DOHH2 (cell line): ENCODE measurements at regions not wholly inside any gene's neighbourhood (a gene's known extent, or its start where the extent isn't known, plus 50 kb on each side); places are given as distances from the start of the nearest gene placed in this dataset.
"Not testable (repeated sequence)": the region's sequence is repeated elsewhere in the genome, so short reads cannot be mapped to it uniquely, and the experiment has no call there.

ENCODE experiments used
- H3F3A ChIP-seq: fragments of 200-600 bp; sonication (generic), shearing (Covaris generic); 2 replicates; pipeline ENCODE4 v1.6.0; 2016; ENCODE audit warnings: antibody characterized with exemption, mild to moderate bottlenecking; ENCODE audit not compliant: control insufficient read depth, insufficient read depth
- H3K27ac ChIP-seq: fragments of 200-600 bp; sonication (generic); 2 replicates; pipeline ENCODE4 v1.5.1; 2014; ENCODE audit warnings: low read depth, mild to moderate bottlenecking, low read length, moderate library complexity
- H3K27me3 ChIP-seq: fragments of 200-600 bp; sonication (generic); 2 replicates; pipeline ENCODE4 v1.6.1; 2014; ENCODE audit warnings: mild to moderate bottlenecking, low read length, mixed read lengths; ENCODE audit not compliant: control insufficient read depth
- H3K36me3 ChIP-seq: fragments of 200-600 bp; sonication (generic); 2 replicates; pipeline ENCODE4 v1.6.1; 2014; ENCODE audit warnings: mild to moderate bottlenecking, low read length, moderate library complexity, mixed read lengths; ENCODE audit not compliant: control insufficient read depth
- H3K4me1 ChIP-seq: fragments of 200-600 bp; sonication (generic); 2 replicates; pipeline ENCODE4 v1.6.1; 2014; ENCODE audit warnings: mild to moderate bottlenecking, low read length, mixed read lengths; ENCODE audit not compliant: control insufficient read depth
- H3K4me2 ChIP-seq: fragments of 200-600 bp; sonication (generic); 2 replicates; pipeline ENCODE4 v1.6.0; 2014; ENCODE audit warnings: mild to moderate bottlenecking, low read length, moderate library complexity
- H3K4me3 ChIP-seq: fragments of 200-600 bp; sonication (generic); 2 replicates; pipeline ENCODE4 v1.5.1; 2014; ENCODE audit warnings: mild to moderate bottlenecking, low read length, mixed read lengths
- H3K79me2 ChIP-seq: fragments of 200-600 bp; sonication (generic); 2 replicates; pipeline ENCODE4 v1.6.1; 2014; ENCODE audit warnings: mild to moderate bottlenecking, low read length, mixed read lengths; ENCODE audit not compliant: control insufficient read depth
- H3K9me2 ChIP-seq: fragments of 200-600 bp; sonication (generic); replicated peaks from 2 replicates; pipeline ENCODE4 v1.6.1; 2014; ENCODE audit warnings: mild to moderate bottlenecking, low read length, mixed read lengths; ENCODE audit not compliant: control insufficient read depth
- H3K9me3 ChIP-seq: fragments of 200-600 bp; sonication (generic); 2 replicates; pipeline ENCODE4 v1.6.1; 2014; ENCODE audit warnings: antibody characterized with exemption, low read length, mixed read lengths; ENCODE audit not compliant: control insufficient read depth, insufficient read depth
- H4K20me1 ChIP-seq: fragments of 200-600 bp; sonication (generic); 2 replicates; pipeline ENCODE4 v1.6.0; 2014; ENCODE audit warnings: low read depth, mild to moderate bottlenecking, antibody characterized with exemption, low read length, moderate library complexity; ENCODE audit not compliant: control insufficient read depth, insufficient read depth
- CTCF ChIP-seq: fragments of 200-600 bp; sonication (generic); IDR thresholded peaks from one replicate; pipeline ENCODE4 v1.5.1; 2014; ENCODE audit warnings: antibody characterized with exemption, mild to moderate bottlenecking, low read depth, low read length; ENCODE audit not compliant: poor library complexity, severe bottlenecking
- EZH2phosphoT487 ChIP-seq: fragments of 200-600 bp; sonication (generic); IDR thresholded peaks from 2 replicates; pipeline ENCODE4 v1.6.1; 2017; ENCODE audit warnings: borderline replicate concordance, mild to moderate bottlenecking, antibody characterized with exemption, low read length, moderate library complexity, mixed read lengths

GRCh38 chr10:77726301-77726700 is 88.7 kb upstream of the KCNMA1 start:
- Histone ChIP-seq H3K79me2 (no peaks in the 10 kb centered on the region), H3F3A (no peaks in the 10 kb centered on the region), H3K4me2 (no peak overlapping the region), H3K4me3 (no peak overlapping the region), H4K20me1 (no peaks in the 10 kb centered on the region), H3K4me1 (no peaks in the 10 kb centered on the region), H3K27me3 (no peaks in the 10 kb centered on the region), H3K9me3 (no peaks in the 10 kb centered on the region), H3K36me3 (no peaks in the 10 kb centered on the region), H3K27ac (no peak overlapping the region), H3K9me2 (no peaks in the 10 kb centered on the region)
- TF ChIP-seq EZH2phosphoT487: no peak
- TF ChIP-seq CTCF: no peak

- no peak for TF ChIP-seq CTCF
- TF ChIP-seq EZH2phosphoT487: no peak
- Histone ChIP-seq H3K79me2 (no peaks in the 10 kb centered on the region), H3K36me3 (no peaks in the 10 kb centered on the region), H3K4me3 (no peak overlapping the region), H3K9me2 (no peaks in the 10 kb centered on the region), H4K20me1 (no peaks in the 10 kb centered on the region), H3K27me3 (no peaks in the 10 kb centered on the region), H3K27ac (no peak overlapping the region), H3K9me3 (no peaks in the 10 kb centered on the region), H3K4me1 (no peaks in the 10 kb centered on the region), H3F3A (no peaks in the 10 kb centered on the region), H3K4me2 (no peak overlapping the region)
Measured at GRCh38 chr10:77724820-77725219, 87.2 kb upstream of the KCNMA1 start.

DNA sequence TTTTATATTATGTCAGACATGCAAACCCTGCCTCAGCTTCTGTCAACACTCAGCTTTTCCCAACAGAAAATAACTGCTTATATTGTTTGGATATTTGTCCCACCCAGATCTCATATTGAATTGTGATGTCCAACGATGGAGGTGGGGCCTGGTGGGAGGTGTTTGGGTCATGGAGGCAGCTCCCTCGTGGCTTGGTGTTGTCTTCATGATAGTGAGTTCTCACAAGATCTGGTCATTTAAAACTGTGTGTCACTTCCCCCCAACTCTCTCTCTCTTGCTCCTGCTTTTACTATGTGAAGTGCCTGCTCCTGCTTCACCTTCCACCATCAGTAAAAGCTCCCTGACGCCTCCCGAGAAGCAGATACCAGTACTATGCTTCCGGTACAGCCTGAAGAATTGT is 85.8 kb upstream of the KCNMA1 start:
- Histone ChIP-seq H3K9me3 (no peaks in the 10 kb centered on the region), H3K9me2 (no peaks in the 10 kb centered on the region), H3K79me2 (no peaks in the 10 kb centered on the region), H3K27me3 (no peaks in the 10 kb centered on the region), H4K20me1 (no peaks in the 10 kb centered on the region), H3K36me3 (no peaks in the 10 kb centered on the region), H3K4me3 (no peak overlapping the region), H3K4me1 (no peaks in the 10 kb centered on the region), H3F3A (no peaks in the 10 kb centered on the region), H3K4me2 (no peak overlapping the region), H3K27ac (no peak overlapping the region)
- TF ChIP-seq CTCF (no peak), EZH2phosphoT487 (no peak)

GRCh38 chr10:77722956-77723355 is 85.3 kb upstream of the KCNMA1 start:
- H3K4me2 ChIP-seq, H3K27ac ChIP-seq, H3K4me1 ChIP-seq, H4K20me1 ChIP-seq, H3K36me3 ChIP-seq, H3K4me3 ChIP-seq, H3K9me3 ChIP-seq, H3K27me3 ChIP-seq, H3K79me2 ChIP-seq, H3F3A ChIP-seq, H3K9me2 ChIP-seq: not testable (repeated sequence)
